ES-I3 (cell line): ENCODE measurements at regions not wholly inside any gene's neighbourhood (a gene's known extent, or its start where the extent isn't known, plus 50 kb on each side); places are given as distances from the start of the nearest gene placed in this dataset.
"Not testable (repeated sequence)": the region's sequence is repeated elsewhere in the genome, so short reads cannot be mapped to it uniquely, and the experiment has no call there.

ENCODE experiments used
- H3K36me3 ChIP-seq: 2 replicates; pipeline ENCODE4 v1.6.1; 2013; ENCODE audit warnings: mild to moderate bottlenecking, low read length, control low read depth, moderate library complexity; ENCODE audit not compliant: insufficient read depth
- H3K4me1 ChIP-seq: 2 replicates; pipeline ENCODE4 v1.6.1; 2013; ENCODE audit warnings: mild to moderate bottlenecking, control low read depth, low read length; ENCODE audit not compliant: insufficient read depth
- H3K9ac ChIP-seq: 2 replicates; pipeline ENCODE4 v1.6.1; 2013; ENCODE audit warnings: low read depth, mild to moderate bottlenecking, low read length, moderate library complexity
- H3K9me3 ChIP-seq: 2 replicates; pipeline ENCODE4 v1.6.1; 2013; ENCODE audit warnings: mild to moderate bottlenecking, low read length, moderate library complexity; ENCODE audit not compliant: control insufficient read depth, insufficient read depth

DNA sequence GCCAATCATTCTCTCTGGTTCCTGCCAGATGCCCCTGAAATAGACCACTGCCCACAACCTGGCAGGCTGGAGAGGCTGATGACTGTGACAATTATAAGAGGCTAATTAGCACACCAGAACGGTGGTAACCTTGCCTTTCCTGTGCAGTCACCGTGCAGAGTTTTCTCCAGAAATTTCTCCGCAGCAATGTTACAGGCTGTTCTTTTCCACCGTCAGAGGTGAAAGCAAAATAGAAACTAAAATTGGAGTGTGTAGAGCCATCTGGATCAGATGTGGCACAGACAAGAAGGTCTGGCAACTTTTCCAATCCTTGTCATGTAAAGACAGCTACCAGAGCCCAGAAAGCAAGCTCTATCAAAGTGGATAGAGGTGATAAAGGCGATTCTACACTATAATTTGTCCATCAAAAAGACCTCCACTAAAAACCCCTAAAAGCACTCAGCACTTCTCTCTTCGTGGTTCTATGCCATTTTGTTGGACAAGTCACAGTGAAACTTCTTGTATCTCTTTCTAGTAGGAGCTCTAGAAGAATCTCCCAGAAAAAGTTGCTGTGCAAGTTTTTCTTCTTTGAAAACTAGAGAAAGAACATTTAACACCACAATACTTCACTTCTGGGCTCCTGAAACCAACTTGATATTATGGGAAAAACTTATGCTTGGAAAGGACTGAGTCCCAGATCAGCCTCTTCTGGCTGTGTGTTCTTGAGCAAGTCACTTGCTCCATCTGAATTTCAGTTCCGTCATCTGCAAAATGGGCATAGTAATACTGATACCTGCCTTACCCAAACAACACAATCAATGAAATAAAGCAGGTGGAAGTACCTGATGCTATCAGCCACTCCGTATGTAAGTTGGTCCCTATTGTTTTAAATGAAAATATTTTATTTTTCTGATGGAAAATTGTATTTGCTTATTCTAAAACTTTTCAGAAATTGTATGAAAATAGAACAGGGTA lies 295.6 kb upstream of the DLGAP1 start:
- no peak overlapping the region for H3K9ac ChIP-seq
- H3K36me3 ChIP-seq = no peaks in the 10 kb centered on the region
- no peaks in the 10 kb centered on the region for H3K4me1 ChIP-seq
- no peaks in the 10 kb centered on the region for H3K9me3 ChIP-seq

DNA sequence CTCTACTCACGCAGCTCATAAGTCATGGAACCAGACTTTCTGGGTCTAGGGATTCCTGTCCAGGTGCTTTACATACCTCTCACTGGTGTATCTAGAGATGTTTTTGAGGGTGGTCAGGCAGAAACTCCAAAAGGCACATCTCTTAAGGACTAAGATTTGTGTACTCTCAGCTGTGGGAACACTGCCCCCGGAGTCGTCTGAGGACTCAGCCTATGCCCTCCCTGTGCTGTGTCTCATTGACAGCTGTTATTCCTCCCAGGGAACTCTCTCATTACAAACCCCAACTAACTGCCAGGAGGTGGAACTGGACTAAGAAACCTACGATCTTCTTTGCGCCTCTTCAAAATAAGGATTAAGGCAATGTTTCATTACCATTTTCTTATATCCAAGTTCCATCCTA lies 293.9 kb upstream of the DLGAP1 start:
- H3K9me3 ChIP-seq = no peaks in the 10 kb centered on the region
- no peaks in the 10 kb centered on the region for H3K36me3 ChIP-seq

DNA sequence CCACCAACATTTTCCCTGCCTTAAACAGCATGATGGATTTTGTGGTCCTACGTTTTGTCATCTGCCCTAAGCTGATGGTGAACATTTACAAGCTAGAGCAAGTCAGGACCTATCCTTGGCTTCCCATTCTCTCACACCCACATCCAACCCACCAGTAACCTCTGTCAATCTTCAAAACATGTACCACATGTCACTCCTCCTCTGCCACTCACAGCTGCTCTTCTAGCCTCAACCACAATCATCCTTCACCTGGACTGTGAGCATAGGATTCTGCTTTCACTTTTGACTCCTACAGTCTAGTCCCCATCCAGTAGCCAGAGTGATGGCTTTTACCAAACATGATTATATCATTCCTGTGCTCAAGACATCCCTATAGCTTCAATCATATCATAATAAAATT lies 279.8 kb upstream of the DLGAP1 start:
- no peaks in the 10 kb centered on the region for H3K36me3 ChIP-seq
- H3K9me3 ChIP-seq = no peaks in the 10 kb centered on the region
- H3K9ac ChIP-seq = no peak overlapping the region
- no peaks in the 10 kb centered on the region for H3K4me1 ChIP-seq

More for the DNA sequence above, 293.9 kb upstream of the DLGAP1 start:
- H3K9ac ChIP-seq = no peak overlapping the region
- H3K4me1 ChIP-seq = no peaks in the 10 kb centered on the region

DNA sequence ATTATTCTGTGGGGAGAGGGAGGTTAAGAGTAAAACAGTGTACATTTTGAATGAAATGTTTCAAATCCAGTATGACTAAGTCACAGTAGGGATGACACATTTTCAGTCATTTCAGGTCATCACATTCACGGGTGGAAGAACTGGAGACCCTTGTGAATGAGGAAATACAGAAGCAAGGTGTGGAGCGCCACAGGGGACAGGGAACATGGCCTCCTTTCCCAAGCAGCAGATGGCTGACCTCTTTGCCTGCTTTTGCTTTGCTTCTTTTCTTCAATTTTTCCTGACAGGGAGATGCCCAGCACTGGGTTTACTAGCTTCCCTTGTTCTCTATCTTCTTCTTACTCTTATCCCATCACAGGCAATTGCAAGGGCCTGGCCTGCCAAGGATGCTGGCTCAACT lies 278.9 kb upstream of the DLGAP1 start:
- Histone ChIP-seq H3K9ac (no peak overlapping the region), H3K4me1 (no peaks in the 10 kb centered on the region), H3K36me3 (no peaks in the 10 kb centered on the region), H3K9me3 (no peaks in the 10 kb centered on the region)

DNA sequence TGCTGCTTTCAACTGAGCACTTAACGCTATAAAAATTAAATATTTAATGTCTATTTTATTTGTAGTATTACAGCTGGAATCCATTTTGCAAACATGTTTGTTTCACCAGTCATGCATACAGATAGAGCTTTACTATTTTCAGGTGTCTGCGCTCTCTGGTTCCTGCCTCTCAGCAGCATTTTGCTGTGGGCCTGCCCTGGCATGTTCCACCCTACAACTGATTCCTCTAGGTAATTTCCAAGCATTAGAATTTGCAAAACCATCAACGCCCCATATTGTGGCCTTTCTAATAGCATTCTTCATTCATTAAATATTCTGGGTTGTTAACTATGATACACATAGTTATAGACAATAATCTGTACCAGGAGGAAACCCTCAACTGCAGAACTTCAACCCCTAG lies 266.4 kb upstream of the DLGAP1 start:
- H3K9me3 ChIP-seq = no peaks in the 10 kb centered on the region
- no peaks in the 10 kb centered on the region for H3K36me3 ChIP-seq
- no peak overlapping the region for H3K9ac ChIP-seq
- H3K4me1 ChIP-seq = no peaks in the 10 kb centered on the region

DNA sequence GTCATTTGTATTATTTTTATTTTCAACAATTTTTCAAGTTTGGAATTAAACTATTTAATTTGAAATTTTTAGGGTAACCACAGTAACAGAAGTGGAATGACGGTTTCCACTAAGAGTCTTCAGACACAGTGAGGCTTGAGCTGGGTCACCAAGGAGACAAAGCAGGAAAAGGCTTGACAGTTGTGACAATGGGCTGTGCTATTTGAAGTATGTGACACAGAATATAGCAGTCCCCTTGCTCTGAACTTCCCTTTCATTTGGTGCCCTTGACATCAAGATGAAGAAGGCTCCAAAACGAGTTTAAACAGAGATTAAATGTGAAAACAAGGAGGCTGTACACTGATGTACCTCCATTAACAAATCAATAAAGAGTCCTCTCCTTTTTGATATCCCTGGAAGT lies 265.4 kb upstream of the DLGAP1 start:
- H3K9me3 ChIP-seq = no peaks in the 10 kb centered on the region
- H3K4me1 ChIP-seq = no peaks in the 10 kb centered on the region
- H3K9ac ChIP-seq = no peak overlapping the region
- H3K36me3 ChIP-seq = no peaks in the 10 kb centered on the region

DNA sequence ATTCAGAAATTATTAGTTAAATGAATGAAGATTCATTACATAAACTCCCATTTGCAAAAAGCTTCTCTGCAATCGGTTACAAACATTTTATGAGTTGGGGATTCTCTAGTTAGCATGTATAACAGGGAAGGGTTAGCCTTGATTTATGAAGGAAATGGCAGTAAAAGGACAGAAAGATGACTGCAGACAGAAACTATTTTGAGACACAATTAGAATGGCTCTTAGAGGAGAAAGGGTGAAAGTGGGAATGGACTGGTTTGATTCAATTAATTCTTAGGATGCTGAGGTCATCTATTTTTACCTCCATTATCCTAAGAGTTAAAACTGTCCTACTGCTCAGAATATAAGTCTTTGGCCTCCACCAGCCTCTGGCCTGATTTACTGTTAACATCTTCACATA lies 250.8 kb upstream of the DLGAP1 start:
- H3K4me1 ChIP-seq = no peaks in the 10 kb centered on the region
- no peaks in the 10 kb centered on the region for H3K36me3 ChIP-seq
- H3K9me3 ChIP-seq = no peaks in the 10 kb centered on the region
- H3K9ac ChIP-seq = no peak overlapping the region

DNA sequence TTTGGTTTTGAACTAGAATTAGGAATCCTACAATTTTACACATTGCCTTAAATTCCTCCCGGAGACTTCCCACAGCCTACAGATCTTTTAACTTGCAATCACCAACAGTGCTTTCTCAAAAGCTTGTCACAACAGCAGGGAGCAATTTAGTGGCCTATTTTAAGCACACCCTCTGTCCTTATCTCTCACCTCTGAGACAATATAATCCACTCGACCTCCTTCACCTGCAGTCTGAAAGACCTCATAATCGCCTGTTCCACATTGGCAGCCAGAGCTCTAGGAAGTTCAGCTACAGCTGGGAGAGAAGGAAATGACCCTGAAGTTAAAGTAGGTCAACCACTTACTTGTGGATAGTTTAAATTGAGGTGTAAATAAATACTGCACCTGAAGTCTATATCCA lies 249.7 kb upstream of the DLGAP1 start:
- Histone ChIP-seq H3K9ac (no peak overlapping the region), H3K36me3 (no peaks in the 10 kb centered on the region), H3K4me1 (no peaks in the 10 kb centered on the region), H3K9me3 (no peaks in the 10 kb centered on the region)

DNA sequence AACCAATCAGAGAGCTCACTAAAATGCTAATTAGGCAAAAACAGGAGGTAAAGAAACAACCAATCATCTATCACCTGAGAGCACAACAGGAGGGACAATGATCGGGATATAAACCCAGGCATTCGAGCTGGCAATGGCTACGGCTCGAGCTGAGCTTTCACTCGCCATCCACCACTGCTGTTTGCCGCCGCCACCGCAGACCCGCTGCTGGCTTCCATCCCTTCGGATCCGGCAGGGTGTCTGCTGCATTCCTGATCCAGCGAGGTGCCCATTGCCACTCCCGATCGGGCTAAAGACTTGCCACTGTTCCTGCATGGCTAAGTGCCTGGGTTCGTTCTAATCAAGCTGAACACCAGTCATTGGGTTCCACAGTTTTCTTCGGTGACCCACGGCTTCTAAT lies 236.7 kb upstream of the DLGAP1 start:
- Histone ChIP-seq H3K4me1 (no peaks in the 10 kb centered on the region), H3K9me3 (no peaks in the 10 kb centered on the region), H3K36me3 (no peaks in the 10 kb centered on the region), H3K9ac (no peak overlapping the region)

DNA sequence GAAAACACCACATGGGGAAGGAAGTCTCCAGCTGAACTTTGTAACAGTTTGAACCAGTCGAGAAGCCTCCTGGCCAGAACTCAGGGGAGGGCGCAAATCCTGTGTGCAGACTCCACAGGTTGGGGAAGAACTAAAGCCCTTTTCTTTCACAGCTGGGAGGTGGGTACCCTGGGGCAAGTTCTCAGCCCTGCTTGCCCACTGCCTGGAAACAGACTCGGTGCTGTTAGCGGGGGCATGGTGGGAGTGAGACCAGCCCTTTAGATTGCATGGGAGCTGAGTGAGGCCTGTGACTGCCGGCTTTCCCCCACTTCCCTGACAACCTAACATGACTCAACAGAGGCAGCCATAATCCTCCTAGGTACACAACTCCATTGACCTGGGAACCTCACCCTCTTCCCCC lies 223.6 kb upstream of the DLGAP1 start:
- H3K9ac ChIP-seq, H3K4me1 ChIP-seq, H3K9me3 ChIP-seq, H3K36me3 ChIP-seq: not testable (repeated sequence)

DNA sequence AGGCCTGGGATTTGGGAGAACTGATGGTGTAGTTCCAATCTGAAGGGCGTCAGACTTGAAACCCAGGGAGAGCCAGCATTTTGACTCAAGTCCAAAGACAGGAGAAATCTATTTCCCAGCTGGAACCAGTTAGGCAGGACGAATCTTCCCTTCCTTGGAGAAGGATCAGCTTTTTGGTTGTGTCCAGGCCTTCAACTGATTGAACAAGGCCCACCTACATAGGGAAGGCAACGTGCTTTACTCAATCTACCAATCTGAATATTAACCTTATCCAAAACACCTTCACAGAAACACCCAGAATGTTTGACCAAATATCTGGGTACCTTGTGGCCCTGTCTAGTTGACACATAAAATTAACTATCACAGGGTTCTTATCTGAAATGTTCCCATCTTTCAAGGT lies 221.9 kb upstream of the DLGAP1 start:
- H3K9me3 ChIP-seq = no peaks in the 10 kb centered on the region
- no peak overlapping the region for H3K9ac ChIP-seq
- no peaks in the 10 kb centered on the region for H3K4me1 ChIP-seq
- no peaks in the 10 kb centered on the region for H3K36me3 ChIP-seq

DNA sequence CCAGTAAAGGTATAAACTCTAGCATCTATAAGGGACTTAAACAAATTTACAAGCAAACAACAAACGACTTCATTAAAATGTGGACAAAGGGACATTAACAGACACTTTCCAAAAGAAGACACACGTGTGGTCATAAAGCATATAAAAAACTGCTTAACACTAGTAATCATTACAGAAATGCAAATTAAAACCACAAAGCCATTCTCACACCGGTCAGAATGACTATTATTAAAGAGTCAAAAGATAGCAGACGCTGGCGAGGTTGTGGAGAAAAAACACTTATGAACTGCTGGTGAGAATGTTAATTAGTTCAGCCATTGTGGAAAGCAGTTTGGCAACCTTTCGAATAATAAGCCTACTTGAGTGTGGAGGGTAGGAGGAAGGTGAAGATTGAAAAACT lies 217.1 kb upstream of the DLGAP1 start:
- Histone ChIP-seq H3K36me3 (no peaks in the 10 kb centered on the region), H3K4me1 (no peaks in the 10 kb centered on the region), H3K9me3 (no peaks in the 10 kb centered on the region; the same call in 1 of the 2 replicates), H3K9ac (no peak overlapping the region)

DNA sequence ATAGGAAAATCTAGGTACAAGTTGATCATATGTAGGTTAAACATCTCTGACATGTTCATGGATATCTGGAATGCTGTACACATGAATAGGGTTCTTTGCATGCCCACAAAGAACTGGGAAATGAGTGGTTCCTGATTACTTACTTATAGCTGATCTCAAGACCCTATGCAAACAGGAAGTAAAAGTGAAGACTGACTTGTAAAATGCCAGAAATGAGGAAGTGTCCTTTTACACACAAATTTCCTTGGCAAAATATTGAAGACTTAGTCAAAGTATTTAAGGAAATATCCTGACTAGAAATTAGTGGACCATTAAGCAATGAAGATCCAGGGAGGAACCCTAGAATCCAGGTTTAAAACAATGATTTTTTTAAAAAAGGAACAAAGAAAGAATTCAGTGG lies 203.7 kb upstream of the DLGAP1 start:
- H3K9ac ChIP-seq = no peak overlapping the region
- H3K4me1 ChIP-seq = no peaks in the 10 kb centered on the region
- no peaks in the 10 kb centered on the region for H3K9me3 ChIP-seq
- H3K36me3 ChIP-seq = no peaks in the 10 kb centered on the region

DNA sequence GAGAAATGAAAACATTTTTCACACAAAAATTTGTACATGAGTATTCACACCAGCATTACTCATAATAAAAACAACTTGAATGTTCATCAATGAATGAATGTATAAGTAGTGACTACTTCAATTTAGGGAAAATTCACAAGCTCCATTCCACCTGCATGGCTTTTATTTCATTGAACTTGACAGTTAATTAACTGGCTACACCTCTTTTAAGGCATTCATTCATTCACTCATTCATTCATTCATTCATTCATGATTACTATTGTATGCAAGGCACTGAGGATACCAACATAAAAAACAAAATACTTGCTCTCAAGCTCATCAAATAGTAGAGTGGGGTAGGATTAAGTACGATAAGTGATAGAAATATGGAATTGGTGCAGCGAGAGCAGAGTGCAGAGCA lies 198.3 kb upstream of the DLGAP1 start:
- Histone ChIP-seq H3K9me3 (no peaks in the 10 kb centered on the region), H3K36me3 (no peaks in the 10 kb centered on the region), H3K9ac (no peak overlapping the region), H3K4me1 (no peaks in the 10 kb centered on the region)

DNA sequence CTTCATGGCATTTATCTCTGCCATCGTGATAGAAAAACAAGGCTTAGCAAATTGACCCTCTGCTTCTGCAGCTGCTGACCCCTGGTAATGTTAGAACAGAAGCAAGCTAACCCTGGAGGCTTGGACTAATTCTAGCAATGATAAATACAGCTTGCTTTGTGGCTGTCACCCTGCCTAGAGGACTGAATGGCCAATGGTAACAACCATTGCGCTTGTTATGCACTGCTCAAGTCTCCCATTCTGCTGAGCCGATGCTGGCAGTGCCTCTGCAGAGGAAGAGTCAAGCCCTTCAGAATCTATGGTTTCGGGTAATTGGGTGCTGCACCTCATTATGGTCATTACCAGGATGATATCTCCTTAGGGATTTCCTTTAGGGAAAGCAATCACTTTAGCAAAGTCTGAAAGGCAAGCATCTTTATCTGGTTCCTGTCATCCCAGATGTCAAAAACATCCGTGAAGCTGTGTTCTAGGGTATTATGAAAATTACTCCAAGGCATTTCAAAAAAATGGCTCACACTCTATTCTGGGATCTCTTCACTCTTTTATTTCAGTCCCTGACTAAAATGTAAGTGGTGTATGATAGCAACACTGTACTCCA lies 186.8 kb upstream of the DLGAP1 start:
- H3K4me1 ChIP-seq = no peaks in the 10 kb centered on the region
- H3K36me3 ChIP-seq = no peaks in the 10 kb centered on the region
- H3K9ac ChIP-seq = no peak overlapping the region
- 0 out of 2 replicates have a peak, but pooled peaks cover 3% of the 10 kb centered on the region for H3K9me3 ChIP-seq
